Gastroesophageal sphincter (tissue), 4 donors: ENCODE measurements at regions not wholly inside any gene's neighbourhood (a gene's known extent, or its start where the extent isn't known, plus 50 kb on each side); places are given as distances from the start of the nearest gene placed in this dataset.

Experiments used
- ATAC-seq: fragments of 150-250 bp; one replicate; pipeline ENCODE4 v1.9.1; 2016; ENCODE audit warnings: mild to moderate bottlenecking, moderate library complexity
- H3K27ac ChIP-seq, 4 donors: fragments of 200-600 bp; sonication (generic) in 3 of 4; 1 replicate in 3 of 4; 2 replicates in 1 of 4; pipeline ENCODE4 v1.5.1; 2016 to 2019
- H3K27me3 ChIP-seq: fragments of 200-600 bp; sonication (generic); one replicate; pipeline ENCODE4 v1.5.1; 2019
- H3K36me3 ChIP-seq, 2 donors: fragments of 200-600 bp; sonication (generic); one replicate each; pipeline ENCODE4 v1.5.1; 2019; ENCODE audit warnings: control low read depth in 1 of 2
- H3K4me1 ChIP-seq, 3 donors: fragments of 200-600 bp; sonication (generic); 1 replicate in 2 of 3; 2 replicates in 1 of 3; pipeline ENCODE4 v1.5.1; 2016 to 2019; ENCODE audit warnings: control low read depth in 2 of 3
- H3K4me3 ChIP-seq, 2 donors: fragments of 200-600 bp; sonication (generic); one replicate each; pipeline ENCODE4 v1.5.1; 2019; ENCODE audit warnings: mild to moderate bottlenecking in 1 of 2, moderate library complexity in 1 of 2
- H3K9me3 ChIP-seq, 3 donors: fragments of 200-600 bp; sonication (generic); one replicate each; pipeline ENCODE4 v1.5.1; 2017 to 2019; ENCODE audit warnings: control low read depth in 2 of 3
- CTCF ChIP-seq, 4 experiments: fragments of 200-600 bp in 2 of 4; fragments of 450-650 bp in 2 of 4; sonication (generic) in 1 of 4; IDR thresholded peaks; one replicate each; pipeline ENCODE4 v1.5.1; 2017 to 2019; ENCODE audit warnings: antibody characterized with exemption in 4 of 4, mild to moderate bottlenecking in 2 of 4, moderate library complexity in 2 of 4
- EP300 ChIP-seq: sonication (generic); formaldehyde crosslinking; IDR thresholded peaks from one replicate; pipeline ENCODE4 v1.6.1; 2017; ENCODE audit warnings: antibody characterized with exemption, mild to moderate bottlenecking
- POLR2A ChIP-seq, 2 donors: fragments of 450-650 bp; IDR thresholded peaks; one replicate each; pipeline ENCODE4 v1.6.1; 2017; ENCODE audit warnings: antibody characterized with exemption in 2 of 2, mild to moderate bottlenecking in 2 of 2, moderate library complexity in 1 of 2
- POLR2AphosphoS5 ChIP-seq: sonication (generic); formaldehyde crosslinking; IDR thresholded peaks from one replicate; pipeline ENCODE4 v1.6.1; 2017; ENCODE audit warnings: antibody characterized with exemption
- WGBS, 2 donors: methylation state at CpG; one replicate each; pipeline ENCODE4 v1.1.5; 2018; ENCODE audit warnings: low coverage in 1 of 2; 5-methylcytosine and 5-hydroxymethylcytosine counted together

GRCh38 chr5:3287516-3287915 is 308.1 kb upstream of the IRX1 start:
- Histone ChIP-seq H3K4me1 (no peaks in the 10 kb centered on the region), H3K27ac (no peak overlapping the region), H3K9me3 (no peaks in the 10 kb centered on the region), H3K36me3 (no peaks in the 10 kb centered on the region), H3K27me3 (peaks cover 3% of the 10 kb centered on the region), H3K4me3 (no peak overlapping the region)
- no peak for ATAC-seq
- TF ChIP-seq EP300 (no peak), POLR2AphosphoS5 (no peak), CTCF (IDR thresholded peaks at IDR 0.05) (no peak), POLR2A (IDR thresholded peaks at IDR 0.05) (no peak)
- 58% methylated on average over 4 of the region's 9 CpGs; no CpG with 5 or more reads in 1 of the 2 donors for WGBS, 2 donors

GRCh38 chr5:3285621-3286020 is 310.0 kb upstream of the IRX1 start:
- H3K9me3 ChIP-seq, result no peaks in the 10 kb centered on the region
- H3K27ac ChIP-seq, result no peak overlapping the region
- H3K36me3 ChIP-seq, result no peaks in the 10 kb centered on the region
- TF ChIP-seq POLR2AphosphoS5 (no peak), POLR2A (IDR thresholded peaks at IDR 0.05) (no peak), CTCF (IDR thresholded peaks at IDR 0.05) (no peak), EP300 (no peak)
- H3K27me3 ChIP-seq, result peaks cover 11% of the 10 kb centered on the region
- H3K4me3 ChIP-seq, result no peak overlapping the region
- no peak for ATAC-seq
- WGBS, 2 donors, result 81 to 91% methylated on average over 6 to 7 of the region's 13 CpGs
- no peaks in the 10 kb centered on the region for H3K4me1 ChIP-seq

GRCh38 chr5:3284506-3284905 is 311.1 kb upstream of the IRX1 start:
- H3K27me3 ChIP-seq, result peaks cover 8% of the 10 kb centered on the region
- no peak overlapping the region for H3K4me3 ChIP-seq
- 75% methylated on average over 5 of the region's 5 CpGs; no CpG with 5 or more reads in 1 of the 2 donors for WGBS, 2 donors
- TF ChIP-seq POLR2A (IDR thresholded peaks at IDR 0.05) (no peak), POLR2AphosphoS5 (no peak), EP300 (no peak), CTCF (IDR thresholded peaks at IDR 0.05) (no peak)
- no peaks in the 10 kb centered on the region for H3K4me1 ChIP-seq
- H3K36me3 ChIP-seq, result no peaks in the 10 kb centered on the region
- no peaks in the 10 kb centered on the region for H3K9me3 ChIP-seq
- H3K27ac ChIP-seq, result no peak overlapping the region
- ATAC-seq, result no peak

- 81% methylated on average over 5 of the region's 20 CpGs; no CpG with 5 or more reads in 1 of the 2 donors for whole genome bisulfite sequencing, 2 donors
- H3K27ac ChIP-seq, result no peak overlapping the region
- TF ChIP-seq CTCF (IDR thresholded peaks at IDR 0.05), result no peak
- no peak for TF ChIP-seq POLR2A (IDR thresholded peaks at IDR 0.05)
- TF ChIP-seq EP300, result no peak
- TF ChIP-seq POLR2AphosphoS5, result no peak
- H3K4me3 ChIP-seq, result no peak overlapping the region
- H3K4me1 ChIP-seq, result no peaks in the 10 kb centered on the region
- H3K27me3 ChIP-seq, result peaks cover 9% of the 10 kb centered on the region
- no peaks in the 10 kb centered on the region for H3K36me3 ChIP-seq
- no peaks in the 10 kb centered on the region for H3K9me3 ChIP-seq
- ATAC-seq, result no peak
Observed at GRCh38 chr5:3282841-3283240, 312.8 kb upstream of the IRX1 start.

- TF ChIP-seq POLR2A (IDR thresholded peaks at IDR 0.05) (no peak), EP300 (no peak), POLR2AphosphoS5 (no peak), CTCF (IDR thresholded peaks at IDR 0.05) (no peak)
- 85 to 100% methylated on average over 1 to 3 of the region's 7 CpGs for WGBS, 2 donors
- Histone ChIP-seq H3K9me3 (no peaks in the 10 kb centered on the region), H3K4me1 (no peaks in the 10 kb centered on the region), H3K27ac (no peak overlapping the region), H3K36me3 (no peaks in the 10 kb centered on the region), H3K4me3 (no peak overlapping the region), H3K27me3 (peaks cover 19% of the 10 kb centered on the region)
- ATAC-seq, result no peak
Observed at GRCh38 chr5:3281366-3281765, 314.3 kb upstream of the IRX1 start.
